Esophagus muscularis mucosa (tissue), 4 donors: ENCODE measurements at regions not wholly inside any gene's neighbourhood (a gene's known extent, or its start where the extent isn't known, plus 50 kb on each side); places are given as distances from the start of the nearest gene placed in this dataset.

Source experiments
- EP300 ChIP-seq: sonication (generic); formaldehyde crosslinking; IDR thresholded peaks from one replicate; pipeline ENCODE4 v1.6.1; 2017; ENCODE audit warnings: antibody characterized with exemption
- POLR2AphosphoS5 ChIP-seq, 2 donors: sonication (generic); formaldehyde crosslinking; IDR thresholded peaks; one replicate each; pipeline ENCODE4 v1.6.1; 2017; ENCODE audit warnings: antibody characterized with exemption in 2 of 2
- TF ChIP-seq, protein P1 (sequence below), 3 experiments: fragments of 200-600 bp in 2 of 3; fragments of 450-650 bp in 1 of 3; sonication (generic) in 2 of 3; IDR thresholded peaks; one replicate each; pipeline ENCODE4 v1.5.1; 2017 to 2019; ENCODE audit warnings: antibody characterized with exemption in 3 of 3, mild to moderate bottlenecking in 2 of 3, moderate library complexity in 1 of 3

DNA sequence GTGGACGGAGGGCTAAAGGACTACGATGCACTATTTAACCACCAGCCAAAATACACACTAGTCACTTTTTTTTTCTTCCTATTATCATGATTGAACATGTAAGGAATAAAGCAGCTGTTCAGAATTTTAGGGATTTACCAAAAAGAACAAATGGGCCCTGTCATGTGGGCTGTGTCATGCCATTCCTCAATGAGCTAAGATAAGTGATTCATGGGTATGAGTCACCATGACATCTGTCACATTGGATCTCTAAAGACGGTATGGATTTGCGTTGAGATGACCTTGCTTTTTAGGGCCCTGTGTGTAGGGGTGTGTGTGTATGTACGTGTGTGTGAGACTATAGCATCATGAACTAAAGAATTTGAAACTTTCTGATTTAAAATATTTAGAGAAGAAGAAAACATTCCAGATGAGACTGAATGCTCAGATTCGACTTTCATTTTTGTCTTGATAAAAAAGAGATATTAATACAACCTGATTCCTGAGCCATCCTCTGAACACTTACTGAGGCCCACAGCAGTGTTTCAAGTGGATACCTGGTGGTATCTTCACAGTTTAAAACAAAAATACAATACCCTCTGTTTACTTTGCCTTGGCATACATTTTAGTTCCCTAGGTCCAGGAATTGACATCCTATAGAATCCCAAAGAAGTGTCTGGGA lies 246.1 kb upstream of the DUSP10 start:
- TF ChIP-seq, protein P1, sequence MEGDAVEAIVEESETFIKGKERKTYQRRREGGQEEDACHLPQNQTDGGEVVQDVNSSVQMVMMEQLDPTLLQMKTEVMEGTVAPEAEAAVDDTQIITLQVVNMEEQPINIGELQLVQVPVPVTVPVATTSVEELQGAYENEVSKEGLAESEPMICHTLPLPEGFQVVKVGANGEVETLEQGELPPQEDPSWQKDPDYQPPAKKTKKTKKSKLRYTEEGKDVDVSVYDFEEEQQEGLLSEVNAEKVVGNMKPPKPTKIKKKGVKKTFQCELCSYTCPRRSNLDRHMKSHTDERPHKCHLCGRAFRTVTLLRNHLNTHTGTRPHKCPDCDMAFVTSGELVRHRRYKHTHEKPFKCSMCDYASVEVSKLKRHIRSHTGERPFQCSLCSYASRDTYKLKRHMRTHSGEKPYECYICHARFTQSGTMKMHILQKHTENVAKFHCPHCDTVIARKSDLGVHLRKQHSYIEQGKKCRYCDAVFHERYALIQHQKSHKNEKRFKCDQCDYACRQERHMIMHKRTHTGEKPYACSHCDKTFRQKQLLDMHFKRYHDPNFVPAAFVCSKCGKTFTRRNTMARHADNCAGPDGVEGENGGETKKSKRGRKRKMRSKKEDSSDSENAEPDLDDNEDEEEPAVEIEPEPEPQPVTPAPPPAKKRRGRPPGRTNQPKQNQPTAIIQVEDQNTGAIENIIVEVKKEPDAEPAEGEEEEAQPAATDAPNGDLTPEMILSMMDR (IDR thresholded peaks at IDR 0.05), result no peak
- TF ChIP-seq EP300 (no peak), POLR2AphosphoS5 (IDR thresholded peaks at IDR 0.05) (no peak)
